Skeletal muscle satellite cell (primary cell): ENCODE measurements at regions not wholly inside any gene's neighbourhood (a gene's known extent, or its start where the extent isn't known, plus 50 kb on each side); places are given as distances from the start of the nearest gene placed in this dataset.

Source experiments
- H3K27me3 ChIP-seq: 2 replicates; pipeline ENCODE4 v1.7.0; 2013; ENCODE audit warnings: low read length; ENCODE audit not compliant: control insufficient read depth, insufficient read depth
- H3K36me3 ChIP-seq: 2 replicates; pipeline ENCODE4 v1.7.0; 2013; ENCODE audit warnings: mild to moderate bottlenecking, control low read depth, low read length; ENCODE audit not compliant: insufficient read depth
- H3K4me1 ChIP-seq: 2 replicates; pipeline ENCODE4 v1.7.0; 2013; ENCODE audit warnings: low read length; ENCODE audit not compliant: control insufficient read depth, insufficient read depth
- H3K4me2 ChIP-seq: 2 replicates; pipeline ENCODE4 v1.7.0; 2013; ENCODE audit warnings: mild to moderate bottlenecking, low read length
- H3K4me3 ChIP-seq: 2 replicates; pipeline ENCODE4 v1.7.0; 2013; ENCODE audit warnings: low read length
- H3K9ac ChIP-seq: 2 replicates; pipeline ENCODE4 v1.7.0; 2013; ENCODE audit warnings: mild to moderate bottlenecking, low read depth, low read length, moderate library complexity
- H3K9me3 ChIP-seq: replicated peaks from 2 replicates; pipeline ENCODE4 v1.7.0; 2013; ENCODE audit warnings: mild to moderate bottlenecking, control low read depth, low read length

GRCh38 chr6:115717472-115717871 lies 343.2 kb downstream of the FRK start:
- H3K4me2 ChIP-seq, result no peak overlapping the region
- H3K9ac ChIP-seq, result no peak overlapping the region
- H3K36me3 ChIP-seq, result no peaks in the 10 kb centered on the region
- no peaks in the 10 kb centered on the region for H3K27me3 ChIP-seq
- no peaks in the 10 kb centered on the region for H3K9me3 ChIP-seq
- H3K4me1 ChIP-seq, result no peaks in the 10 kb centered on the region
- H3K4me3 ChIP-seq, result no peak overlapping the region

- no peaks in the 10 kb centered on the region for H3K36me3 ChIP-seq
- no peaks in the 10 kb centered on the region for H3K9me3 ChIP-seq
- H3K4me1 ChIP-seq, result no peaks in the 10 kb centered on the region
- no peak overlapping the region for H3K4me3 ChIP-seq
- no peak overlapping the region for H3K9ac ChIP-seq
- H3K27me3 ChIP-seq, result no peaks in the 10 kb centered on the region
- no peak overlapping the region for H3K4me2 ChIP-seq
Observed at GRCh38 chr6:115717062-115717461, 343.6 kb downstream of the FRK start.

GRCh38 chr6:115712291-115712961 lies 348.3 kb downstream of the FRK start:
- H3K27me3 ChIP-seq, result no peaks in the 10 kb centered on the region
- no peak overlapping the region for H3K4me2 ChIP-seq
- H3K4me1 ChIP-seq, result no peaks in the 10 kb centered on the region
- H3K9me3 ChIP-seq, result no peaks in the 10 kb centered on the region
- no peak overlapping the region for H3K4me3 ChIP-seq
- no peak overlapping the region for H3K9ac ChIP-seq
- no peaks in the 10 kb centered on the region for H3K36me3 ChIP-seq

GRCh38 chr6:115708850-115709249 lies 351.8 kb downstream of the FRK start:
- H3K4me2 ChIP-seq, result no peak overlapping the region
- no peak overlapping the region for H3K4me3 ChIP-seq
- H3K27me3 ChIP-seq, result no peaks in the 10 kb centered on the region
- H3K4me1 ChIP-seq, result no peaks in the 10 kb centered on the region
- H3K9ac ChIP-seq, result no peak overlapping the region
- no peaks in the 10 kb centered on the region for H3K36me3 ChIP-seq
- H3K9me3 ChIP-seq, result no peaks in the 10 kb centered on the region

- H3K4me3 ChIP-seq, result no peak overlapping the region
- no peaks in the 10 kb centered on the region for H3K27me3 ChIP-seq
- H3K36me3 ChIP-seq, result no peaks in the 10 kb centered on the region
- no peaks in the 10 kb centered on the region for H3K4me1 ChIP-seq
- H3K9me3 ChIP-seq, result no peaks in the 10 kb centered on the region
- H3K9ac ChIP-seq, result no peak overlapping the region
- no peak overlapping the region for H3K4me2 ChIP-seq
Observed at GRCh38 chr6:115706981-115707380, 353.7 kb downstream of the FRK start.

- Histone ChIP-seq H3K4me1 (no peaks in the 10 kb centered on the region), H3K9ac (no peak overlapping the region), H3K36me3 (no peaks in the 10 kb centered on the region), H3K4me2 (no peak overlapping the region), H3K4me3 (no peak overlapping the region), H3K9me3 (no peaks in the 10 kb centered on the region), H3K27me3 (no peaks in the 10 kb centered on the region)
Observed at GRCh38 chr6:115706324-115706723, 354.4 kb downstream of the FRK start.

GRCh38 chr6:115704028-115704427 lies 356.7 kb downstream of the FRK start:
- Histone ChIP-seq H3K36me3 (no peaks in the 10 kb centered on the region), H3K9me3 (no peaks in the 10 kb centered on the region), H3K9ac (no peak overlapping the region), H3K27me3 (no peaks in the 10 kb centered on the region), H3K4me1 (no peaks in the 10 kb centered on the region), H3K4me3 (no peak overlapping the region), H3K4me2 (no peak overlapping the region)

- H3K36me3 ChIP-seq, result no peaks in the 10 kb centered on the region
- H3K27me3 ChIP-seq, result no peaks in the 10 kb centered on the region
- no peak overlapping the region for H3K4me3 ChIP-seq
Observed at GRCh38 chr6:115691433-115691832, 369.3 kb downstream of the FRK start.

GRCh38 chr6:115690854-115691253 lies 369.8 kb downstream of the FRK start:
- no peak overlapping the region for H3K4me2 ChIP-seq
- no peaks in the 10 kb centered on the region for H3K36me3 ChIP-seq
- no peaks in the 10 kb centered on the region for H3K27me3 ChIP-seq
- no peaks in the 10 kb centered on the region for H3K9me3 ChIP-seq
- H3K9ac ChIP-seq, result no peak overlapping the region
- H3K4me1 ChIP-seq, result no peaks in the 10 kb centered on the region
- no peak overlapping the region for H3K4me3 ChIP-seq

More at GRCh38 chr6:115691433-115691832, 369.3 kb downstream of the FRK start:
- H3K9me3 ChIP-seq, result no peaks in the 10 kb centered on the region
- no peaks in the 10 kb centered on the region for H3K4me1 ChIP-seq
- no peak overlapping the region for H3K4me2 ChIP-seq
- H3K9ac ChIP-seq, result no peak overlapping the region

GRCh38 chr6:115681978-115682775 lies 378.5 kb downstream of the FRK start:
- H3K4me1 ChIP-seq, result no peaks in the 10 kb centered on the region
- H3K4me2 ChIP-seq, result no peak overlapping the region
- H3K9ac ChIP-seq, result no peak overlapping the region
- no peaks in the 10 kb centered on the region for H3K36me3 ChIP-seq
- H3K27me3 ChIP-seq, result no peaks in the 10 kb centered on the region
- no peaks in the 10 kb centered on the region for H3K9me3 ChIP-seq
- H3K4me3 ChIP-seq, result no peak overlapping the region

- Histone ChIP-seq H3K4me3 (no peak overlapping the region), H3K9me3 (no peaks in the 10 kb centered on the region), H3K27me3 (no peaks in the 10 kb centered on the region), H3K4me2 (no peak overlapping the region), H3K4me1 (no peaks in the 10 kb centered on the region), H3K36me3 (no peaks in the 10 kb centered on the region), H3K9ac (no peak overlapping the region)
Observed at GRCh38 chr6:115680621-115681020, 380.1 kb downstream of the FRK start.

GRCh38 chr6:115677198-115677597 lies 383.5 kb downstream of the FRK start:
- Histone ChIP-seq H3K4me3 (no peak overlapping the region), H3K9ac (no peak overlapping the region), H3K4me1 (no peaks in the 10 kb centered on the region), H3K27me3 (no peaks in the 10 kb centered on the region), H3K4me2 (no peak overlapping the region), H3K36me3 (no peaks in the 10 kb centered on the region), H3K9me3 (no peaks in the 10 kb centered on the region)
